ENCODE measurements at regions not wholly inside any gene's neighbourhood (a gene's known extent, or its start where the extent isn't known, plus 50 kb on each side); places are given as distances from the start of the nearest gene placed in this dataset.

DNA sequence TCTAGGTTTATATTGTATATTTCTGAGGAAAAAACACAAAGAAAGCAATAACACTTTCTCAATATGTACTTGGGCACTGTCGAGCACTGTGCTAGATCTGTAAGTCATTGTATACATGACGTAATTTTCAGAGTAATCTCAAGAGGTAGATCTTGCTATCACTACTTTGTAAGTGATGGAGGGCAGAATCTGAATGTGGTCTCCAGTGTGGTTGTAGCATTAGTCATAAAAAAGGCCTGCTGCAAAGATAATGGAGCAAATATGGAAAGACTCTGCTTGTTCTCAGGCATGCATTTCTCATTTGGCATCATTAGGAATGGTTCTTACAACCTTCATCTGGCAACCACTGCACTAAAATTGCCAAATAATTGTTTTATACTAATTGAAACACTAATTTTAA, 419.8 kb upstream of the CCDC179 start:
- TF ChIP-seq ZFX (IDR thresholded peaks at IDR 0.05), result no peak
- TF ChIP-seq, protein P1, sequence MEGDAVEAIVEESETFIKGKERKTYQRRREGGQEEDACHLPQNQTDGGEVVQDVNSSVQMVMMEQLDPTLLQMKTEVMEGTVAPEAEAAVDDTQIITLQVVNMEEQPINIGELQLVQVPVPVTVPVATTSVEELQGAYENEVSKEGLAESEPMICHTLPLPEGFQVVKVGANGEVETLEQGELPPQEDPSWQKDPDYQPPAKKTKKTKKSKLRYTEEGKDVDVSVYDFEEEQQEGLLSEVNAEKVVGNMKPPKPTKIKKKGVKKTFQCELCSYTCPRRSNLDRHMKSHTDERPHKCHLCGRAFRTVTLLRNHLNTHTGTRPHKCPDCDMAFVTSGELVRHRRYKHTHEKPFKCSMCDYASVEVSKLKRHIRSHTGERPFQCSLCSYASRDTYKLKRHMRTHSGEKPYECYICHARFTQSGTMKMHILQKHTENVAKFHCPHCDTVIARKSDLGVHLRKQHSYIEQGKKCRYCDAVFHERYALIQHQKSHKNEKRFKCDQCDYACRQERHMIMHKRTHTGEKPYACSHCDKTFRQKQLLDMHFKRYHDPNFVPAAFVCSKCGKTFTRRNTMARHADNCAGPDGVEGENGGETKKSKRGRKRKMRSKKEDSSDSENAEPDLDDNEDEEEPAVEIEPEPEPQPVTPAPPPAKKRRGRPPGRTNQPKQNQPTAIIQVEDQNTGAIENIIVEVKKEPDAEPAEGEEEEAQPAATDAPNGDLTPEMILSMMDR (conservative IDR thresholded peaks at IDR 0.05), result no peak
- H3K27ac ChIP-seq, result no peak overlapping the region

- no peak overlapping the region for H3K27ac ChIP-seq
- TF ChIP-seq, protein P1 (conservative IDR thresholded peaks at IDR 0.05), result no peak
- TF ChIP-seq ZFX (IDR thresholded peaks at IDR 0.05), result no peak
These were observed 423.4 kb upstream of the CCDC179 start for GRCh38 chr11:23283666-23284065.

DNA sequence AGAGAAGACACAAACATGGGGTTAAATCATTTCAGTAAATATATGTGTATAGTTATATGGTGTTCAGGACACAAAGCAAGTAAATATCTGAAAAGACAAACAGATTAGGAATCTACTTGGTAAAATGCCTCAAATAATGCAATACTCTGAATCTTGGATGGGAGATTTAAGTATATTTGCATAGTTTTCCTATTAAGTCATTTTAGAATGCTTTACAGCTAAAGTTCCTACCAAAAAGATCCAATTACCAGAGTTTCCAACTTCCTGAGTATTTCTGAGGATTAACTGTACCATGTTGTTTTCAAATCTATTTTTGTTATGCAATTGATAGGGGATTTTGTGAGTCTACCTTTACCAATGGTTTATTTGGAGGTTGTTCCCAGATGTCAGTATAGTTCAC, 424.4 kb upstream of the CCDC179 start:
- no peak overlapping the region for H3K27ac ChIP-seq

DNA sequence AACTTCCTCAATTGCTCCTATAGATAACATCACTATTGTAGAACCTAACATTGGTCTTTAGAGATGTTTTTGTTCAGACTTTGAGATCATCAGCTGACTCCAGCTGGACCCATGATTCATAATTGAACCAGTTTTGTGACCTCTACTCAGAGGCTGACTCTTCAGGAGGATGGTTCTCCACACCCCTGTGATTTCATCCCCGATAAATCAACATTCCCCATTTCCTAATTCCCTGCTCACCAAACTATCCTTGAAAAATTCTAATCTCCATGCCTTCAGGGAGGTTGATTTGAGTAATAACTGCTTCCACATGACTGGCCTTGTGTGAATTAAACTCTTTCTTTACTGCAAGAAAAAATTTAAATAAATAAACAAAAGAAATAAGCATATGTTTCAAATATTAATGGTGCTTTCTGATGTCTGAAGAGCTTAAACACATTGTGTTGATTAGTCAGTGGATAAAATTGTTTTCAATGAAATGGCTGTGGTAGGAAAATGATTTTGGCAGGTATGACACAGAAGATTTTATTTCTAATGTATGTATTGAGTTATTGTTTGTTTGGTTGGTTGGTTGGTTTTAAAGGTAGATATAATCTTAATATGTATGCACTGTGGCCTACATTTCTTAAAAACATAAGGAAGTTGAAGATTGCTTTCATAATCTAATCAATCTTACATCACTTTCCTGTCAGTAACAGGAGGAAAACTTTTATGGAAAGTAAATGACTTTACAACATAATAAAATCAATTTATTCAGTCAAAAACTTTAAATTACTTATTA, 427.9 kb upstream of the CCDC179 start:
- H3K27ac ChIP-seq, result peak overlapping the region; percentile 65; the same call in 1 of the 2 replicates
- TF ChIP-seq, protein P1 (conservative IDR thresholded peaks at IDR 0.05), result no peak
- no peak for TF ChIP-seq ZFX (IDR thresholded peaks at IDR 0.05)

More for the DNA sequence above, 424.4 kb upstream of the CCDC179 start:
- TF ChIP-seq, protein P1 (conservative IDR thresholded peaks at IDR 0.05), result no peak
- TF ChIP-seq ZFX (IDR thresholded peaks at IDR 0.05), result no peak

DNA sequence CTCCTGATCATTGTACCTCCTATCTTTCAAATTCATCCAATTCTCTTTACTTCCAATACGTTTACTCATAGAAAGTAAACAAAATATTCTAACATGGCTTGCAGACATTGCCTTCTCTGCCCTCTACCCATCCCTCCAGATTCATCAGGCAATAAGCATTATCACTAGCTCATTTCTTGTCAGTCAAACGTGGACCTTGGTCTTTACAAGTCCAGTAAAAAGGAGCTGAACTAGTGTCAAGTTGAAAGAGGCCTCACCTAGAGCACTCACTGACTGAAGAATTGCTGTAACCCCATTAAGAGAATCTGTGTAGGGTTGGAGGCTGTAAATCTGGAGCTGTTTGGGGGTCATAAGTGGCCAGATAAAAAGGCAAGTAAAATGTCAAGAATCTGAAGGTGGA, 435.0 kb upstream of the CCDC179 start:
- no peak overlapping the region for H3K27ac ChIP-seq
- TF ChIP-seq, protein P1 (conservative IDR thresholded peaks at IDR 0.05), result no peak
- no peak for TF ChIP-seq ZFX (IDR thresholded peaks at IDR 0.05)

DNA sequence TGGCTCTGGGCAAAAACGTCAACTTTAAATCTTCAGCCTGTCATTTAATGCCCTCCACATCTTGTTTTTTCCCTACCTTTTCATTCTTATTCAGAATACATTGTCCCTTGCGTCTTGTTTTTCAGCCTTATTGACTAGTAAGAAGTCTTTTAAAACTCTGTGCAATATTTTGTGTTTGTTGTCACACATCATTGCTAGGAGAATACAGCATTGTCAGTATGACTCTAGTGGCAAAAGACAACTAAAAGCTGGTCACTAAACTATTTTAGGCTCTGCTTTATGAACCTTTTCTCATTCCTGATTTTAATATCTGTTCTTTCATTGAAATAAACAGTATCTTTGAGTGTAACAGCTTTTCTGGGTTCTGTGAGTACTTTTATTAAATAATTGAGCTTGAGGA, 447.8 kb upstream of the CCDC179 start:
- H3K27ac ChIP-seq, result no peak overlapping the region
- TF ChIP-seq, protein P1 (conservative IDR thresholded peaks at IDR 0.05), result no peak
- no peak for TF ChIP-seq ZFX (IDR thresholded peaks at IDR 0.05)

DNA sequence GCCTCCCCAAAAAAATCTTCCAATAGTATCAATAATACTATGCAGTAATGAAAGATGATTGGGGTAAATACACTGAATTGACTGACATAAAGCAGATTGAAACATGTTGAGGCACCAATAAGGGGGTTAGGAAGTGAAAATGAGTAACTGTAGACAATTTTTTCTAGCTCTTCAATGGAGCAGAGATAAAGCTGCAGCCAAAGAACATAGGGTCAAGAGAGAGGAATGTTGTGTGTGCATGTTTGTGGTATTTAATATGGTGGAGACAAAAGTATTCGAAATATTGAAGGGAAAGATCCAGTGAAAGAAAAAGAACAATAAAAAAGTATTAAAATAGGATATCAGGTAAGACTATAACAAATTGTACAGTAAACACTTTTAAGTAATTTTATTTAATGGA, 450.0 kb upstream of the CCDC179 start:
- TF ChIP-seq, protein P1 (conservative IDR thresholded peaks at IDR 0.05), result no peak
- TF ChIP-seq ZFX (IDR thresholded peaks at IDR 0.05), result no peak
- H3K27ac ChIP-seq, result no peak overlapping the region

Data from C4-2B (cell line).